NCI-H1105 (cell line): ENCODE measurements at regions not wholly inside any gene's neighbourhood (a gene's known extent, or its start where the extent isn't known, plus 50 kb on each side); places are given as distances from the start of the nearest gene placed in this dataset.
"Not testable (repeated sequence)": the region's sequence is repeated elsewhere in the genome, so short reads cannot be mapped to it uniquely, and the experiment has no call there.

Source experiments
- DNase-seq: peaks from one replicate; lab custom pipeline; 2025; lab: John Stamatoyannopoulos, UW

- DNase-seq = peak; percentile 54
These were observed 297.3 kb downstream of the ABCC12 start for GRCh38 chr16:47858333-47858982.

GRCh38 chr16:47855431-47855830 lies 300.4 kb downstream of the ABCC12 start:
- DNase-seq = no peak

- no peak for DNase-seq
These were observed 301.1 kb downstream of the ABCC12 start for GRCh38 chr16:47854737-47855136.

GRCh38 chr16:47852991-47853390 lies 302.8 kb downstream of the ABCC12 start:
- no peak for DNase-seq

GRCh38 chr16:47851146-47851545 lies 304.6 kb downstream of the ABCC12 start:
- DNase-seq = no peak

GRCh38 chr16:47849736-47850135 lies 306.1 kb downstream of the ABCC12 start:
- DNase-seq = no peak

GRCh38 chr16:47848421-47849109 lies 307.2 kb downstream of the ABCC12 start:
- no peak for DNase-seq

GRCh38 chr16:47847220-47847970 lies 308.4 kb downstream of the ABCC12 start:
- DNase-seq = no peak

GRCh38 chr16:47834485-47835024 lies 321.2 kb downstream of the ABCC12 start:
- no peak for DNase-seq

- DNase-seq = no peak
These were observed 322.0 kb downstream of the ABCC12 start for GRCh38 chr16:47833771-47834170.

- DNase-seq = no peak
These were observed 325.8 kb downstream of the ABCC12 start for GRCh38 chr16:47829850-47830600.

GRCh38 chr16:47826070-47826469 lies 329.7 kb downstream of the ABCC12 start:
- no peak for DNase-seq

GRCh38 chr16:47817048-47817447 lies 338.7 kb downstream of the ABCC12 start:
- no peak for DNase-seq

- no peak for DNase-seq
These were observed 339.3 kb downstream of the ABCC12 start for GRCh38 chr16:47816511-47816910.

- DNase-seq = no peak
These were observed 340.1 kb downstream of the ABCC12 start for GRCh38 chr16:47815655-47816054.

GRCh38 chr16:47811758-47812157 lies 344.0 kb downstream of the ABCC12 start:
- DNase-seq = not testable (repeated sequence)

- DNase-seq = no peak
These were observed 345.2 kb downstream of the PHKB start for GRCh38 chr16:47806309-47806847.

GRCh38 chr16:47787696-47788095 lies 326.6 kb downstream of the PHKB start:
- no peak for DNase-seq

GRCh38 chr16:47781673-47782072 lies 320.5 kb downstream of the PHKB start:
- DNase-seq = no peak

GRCh38 chr16:47780213-47780875 lies 319.2 kb downstream of the PHKB start:
- no peak for DNase-seq
